NCI-H1092 treated with DMSO at 0.1 percent for 48 hours (cell line): ENCODE measurements at regions not wholly inside any gene's neighbourhood (a gene's known extent, or its start where the extent isn't known, plus 50 kb on each side); places are given as distances from the start of the nearest gene placed in this dataset.
"Not testable (repeated sequence)": the region's sequence is repeated elsewhere in the genome, so short reads cannot be mapped to it uniquely, and the experiment has no call there.

Source experiments
- DNase-seq: peaks from one replicate; lab custom pipeline; 2025; lab: John Stamatoyannopoulos, UW

- DNase-seq: not testable (repeated sequence)
These were observed 50.4 kb upstream of the B3GAT2 start for GRCh38 chr6:71007298-71007697.

- no peak for DNase-seq
These were observed 55.1 kb upstream of the B3GAT2 start for GRCh38 chr6:71011871-71012371.

GRCh38 chr6:71012866-71013469 is 56.1 kb upstream of the B3GAT2 start:
- DNase-seq: peak; percentile 45

GRCh38 chr6:71015392-71015791 is 58.5 kb upstream of the B3GAT2 start:
- no peak for DNase-seq

GRCh38 chr6:71028236-71028876 is 71.5 kb upstream of the B3GAT2 start:
- no peak for DNase-seq

GRCh38 chr6:71028877-71029252 is 72.0 kb upstream of the B3GAT2 start:
- DNase-seq: no peak

- DNase-seq: peak; percentile 1
These were observed 72.7 kb upstream of the B3GAT2 start for GRCh38 chr6:71029555-71029954.

- DNase-seq: no peak
These were observed 75.1 kb upstream of the B3GAT2 start for GRCh38 chr6:71031912-71032311.

GRCh38 chr6:71033171-71033570 is 76.3 kb upstream of the B3GAT2 start:
- DNase-seq: no peak

GRCh38 chr6:71033890-71034289 is 77.0 kb upstream of the B3GAT2 start:
- no peak for DNase-seq

- no peak for DNase-seq
These were observed 77.9 kb upstream of the B3GAT2 start for GRCh38 chr6:71034563-71035345.

- no peak for DNase-seq
These were observed 79.0 kb upstream of the B3GAT2 start for GRCh38 chr6:71035871-71036270.

- DNase-seq: no peak
These were observed 82.0 kb upstream of the B3GAT2 start for GRCh38 chr6:71038711-71039344.

- DNase-seq: no peak
These were observed 83.2 kb upstream of the B3GAT2 start for GRCh38 chr6:71040043-71040442.

GRCh38 chr6:71040841-71041240 is 84.0 kb upstream of the B3GAT2 start:
- no peak for DNase-seq

- no peak for DNase-seq
These were observed 87.0 kb upstream of the B3GAT2 start for GRCh38 chr6:71043902-71044301.

GRCh38 chr6:71044753-71045152 is 87.9 kb upstream of the B3GAT2 start:
- DNase-seq: no peak

GRCh38 chr6:71045296-71045695 is 88.4 kb upstream of the B3GAT2 start:
- DNase-seq: no peak

GRCh38 chr6:71047417-71047816 is 90.6 kb upstream of the B3GAT2 start:
- no peak for DNase-seq

GRCh38 chr6:71048320-71049164 is 91.7 kb upstream of the B3GAT2 start:
- no peak for DNase-seq

GRCh38 chr6:71049198-71049770 is 92.4 kb upstream of the B3GAT2 start:
- no peak for DNase-seq
